ENCODE measurements at regions not wholly inside any gene's neighbourhood (a gene's known extent, or its start where the extent isn't known, plus 50 kb on each side); places are given as distances from the start of the nearest gene placed in this dataset.
A peak's percentile ranks its signal among the peaks of the same experiment; 100 is the strongest.

DNA sequence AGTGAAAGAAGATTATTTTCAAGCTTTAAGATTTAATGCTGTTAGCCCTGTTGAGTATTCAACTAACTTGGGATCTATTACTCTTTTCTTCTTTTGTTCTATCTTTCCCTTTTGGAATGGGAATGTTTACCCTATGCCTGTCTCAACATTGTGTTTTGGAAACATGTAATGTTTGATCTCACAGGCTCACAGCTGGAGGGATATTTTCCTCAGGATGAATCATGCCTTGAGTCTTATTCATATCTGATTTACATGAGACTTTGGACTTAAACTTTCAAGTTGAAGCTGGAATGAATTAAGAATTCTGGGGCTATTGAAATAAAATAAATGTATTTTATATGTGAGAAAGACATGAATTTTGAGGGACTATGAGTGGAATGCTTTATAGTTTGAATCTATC, 607.8 kb upstream of the PTGER4 start:
- Histone ChIP-seq H3K4me1 (no peaks in the 10 kb centered on the region), H3K9me3 (no peaks in the 10 kb centered on the region), H3K36me3 (no peaks in the 10 kb centered on the region), H3K27ac (no peak overlapping the region), H3K27me3 (no peaks in the 10 kb centered on the region), H3K4me3 (no peak overlapping the region)
- intact Hi-C loops (cut with DNase I; ENCODE audit: low total_unique reads) (no loop called here), in situ Hi-C loops (cut with MboI; ENCODE audit: low pct_ligation_motif_present in 1 of 4, low pct_unique_long_range_greater_than_20kb in 1 of 4, low sequenced_read_pairs in 3 of 4) (no loop called here)
- no peak for DNase-seq
- TF ChIP-seq CTCF (IDR thresholded peaks at IDR 0.05) (no peak), POLR2A (IDR thresholded peaks at IDR 0.05) (no peak), EP300 (IDR thresholded peaks at IDR 0.05; ENCODE audit: low read depth) (no peak)

- Histone ChIP-seq H3K27me3 (no peaks in the 10 kb centered on the region), H3K27ac (no peak overlapping the region), H3K4me1 (no peaks in the 10 kb centered on the region), H3K9me3 (no peaks in the 10 kb centered on the region), H3K36me3 (no peaks in the 10 kb centered on the region), H3K4me3 (no peak overlapping the region)
- TF ChIP-seq CTCF (IDR thresholded peaks at IDR 0.05) (no peak), POLR2A (IDR thresholded peaks at IDR 0.05) (no peak), EP300 (IDR thresholded peaks at IDR 0.05; ENCODE audit: low read depth) (no peak), POLR2AphosphoS5 (IDR thresholded peaks at IDR 0.05) (no peak)
- 95 to 100% methylated on average over 2 to 22 of the region's 22 CpGs for WGBS, 2 donors (ENCODE audit: low coverage in 1 of 2)
- no peak for DNase-seq
- in situ Hi-C loops (cut with MboI; ENCODE audit: low pct_ligation_motif_present in 1 of 4, low pct_unique_long_range_greater_than_20kb in 1 of 4, low sequenced_read_pairs in 3 of 4) (no loop called here), intact Hi-C loops (cut with DNase I; ENCODE audit: low total_unique reads) (no loop called here)
Measured at GRCh38 chr5:40066616-40067015, 613.1 kb upstream of the PTGER4 start.

- intact Hi-C loops (cut with DNase I; ENCODE audit: low total_unique reads), result no loop called here
- Histone ChIP-seq H3K27ac (peak overlapping the region in 2 of 4 donors; percentile 5 to 12), H3K36me3 (no peaks in the 10 kb centered on the region), H3K4me3 (no peak overlapping the region), H3K4me1 (peaks cover 0 to 16% (median 4%) of the 10 kb centered on the region in 4 donors), H3K9me3 (no peaks in the 10 kb centered on the region), H3K27me3 (no peaks in the 10 kb centered on the region)
- 37 to 59% methylated on average over 2 to 4 of the region's 4 CpGs for WGBS, 2 donors (ENCODE audit: low coverage in 1 of 2)
- in situ Hi-C loops (cut with MboI; ENCODE audit: low pct_ligation_motif_present in 1 of 4, low pct_unique_long_range_greater_than_20kb in 1 of 4, low sequenced_read_pairs in 3 of 4), result no loop called here
- TF ChIP-seq CTCF (IDR thresholded peaks at IDR 0.05) (no peak), POLR2AphosphoS5 (IDR thresholded peaks at IDR 0.05) (no peak), EP300 (IDR thresholded peaks at IDR 0.05; ENCODE audit: low read depth) (no peak), POLR2A (IDR thresholded peaks at IDR 0.05) (no peak)
- peak; percentile 35 for DNase-seq
Measured at GRCh38 chr5:40052808-40053207, 626.9 kb upstream of the PTGER4 start.

- intact Hi-C loops (cut with DNase I; ENCODE audit: low total_unique reads) (no loop called here), in situ Hi-C loops (cut with MboI; ENCODE audit: low pct_ligation_motif_present in 1 of 4, low pct_unique_long_range_greater_than_20kb in 1 of 4, low sequenced_read_pairs in 3 of 4) (no loop called here)
- DNase-seq, result no peak
- H3K4me3 ChIP-seq, result no peak overlapping the region
- no peak for TF ChIP-seq POLR2A (IDR thresholded peaks at IDR 0.05)
- no peak for TF ChIP-seq CTCF (IDR thresholded peaks at IDR 0.05)
- no peak for TF ChIP-seq EP300 (IDR thresholded peaks at IDR 0.05; ENCODE audit: low read depth)
- H3K36me3 ChIP-seq, result no peaks in the 10 kb centered on the region
- H3K4me1 ChIP-seq, result peaks cover 0 to 14% (median 0%) of the 10 kb centered on the region in 4 donors
- H3K27me3 ChIP-seq, result no peaks in the 10 kb centered on the region
- peak overlapping the region in 2 of 4 donors; percentile 4 to 17 for H3K27ac ChIP-seq
- no peaks in the 10 kb centered on the region for H3K9me3 ChIP-seq
- 29 to 46% methylated on average over 1 of the region's 1 CpG for WGBS, 2 donors (ENCODE audit: low coverage in 1 of 2)
Measured at GRCh38 chr5:40046792-40047191, 622.0 kb upstream of the DAB2 start.

All from transverse colon (tissue), 4 donors.